Neutrophil (primary cell): ENCODE measurements at regions not wholly inside any gene's neighbourhood (a gene's known extent, or its start where the extent isn't known, plus 50 kb on each side); places are given as distances from the start of the nearest gene placed in this dataset.

Source experiments
- H3K27ac ChIP-seq: fragments of 200-600 bp; sonication (generic); 2 replicates; pipeline ENCODE4 v1.5.1; 2016; ENCODE audit warnings: mild to moderate bottlenecking, moderate library complexity
- H3K27me3 ChIP-seq: fragments of 200-600 bp; sonication (generic); 2 replicates; pipeline ENCODE4 v1.6.0; 2016; ENCODE audit warnings: mild to moderate bottlenecking
- H3K36me3 ChIP-seq: fragments of 200-600 bp; sonication (generic); 2 replicates; pipeline ENCODE4 v1.5.1; 2017
- H3K4me1 ChIP-seq, 2 experiments: fragments of 200-600 bp in 1 of 2; sonication (generic) in 1 of 2; 1 replicate in 1 of 2; 2 replicates in 1 of 2; pipeline versions ENCODE4 v1.5.1 to v1.6.1; 2013 to 2016; ENCODE audit warnings: low read depth in 1 of 2, low read length in 1 of 2, mild to moderate bottlenecking in 1 of 2, moderate library complexity in 1 of 2; ENCODE audit not compliant: control insufficient read depth in 1 of 2, insufficient read depth in 1 of 2
- H3K4me3 ChIP-seq, 2 experiments: fragments of 200-600 bp in 1 of 2; sonication (generic) in 1 of 2; 1 replicate in 1 of 2; 2 replicates in 1 of 2; pipeline ENCODE4 v1.5.1; 2013 to 2016; ENCODE audit warnings: low read depth in 1 of 2, low read length in 1 of 2, mild to moderate bottlenecking in 1 of 2, moderate library complexity in 1 of 2
- H3K9me3 ChIP-seq: fragments of 200-600 bp; sonication (generic); 2 replicates; pipeline ENCODE4 v1.5.1; 2016
- CTCF ChIP-seq: fragments of 200-600 bp; sonication (generic); IDR thresholded peaks from 2 replicates; pipeline ENCODE4 v1.5.1; 2016; ENCODE audit warnings: antibody characterized with exemption

GRCh38 chr2:14401873-14402272 lies 230.6 kb upstream of the LRATD1 start:
- Histone ChIP-seq H3K27me3 (no peaks in the 10 kb centered on the region), H3K36me3 (no peaks in the 10 kb centered on the region), H3K4me1 (no peaks in the 10 kb centered on the region), H3K27ac (no peak overlapping the region), H3K4me3 (no peak overlapping the region), H3K9me3 (no peaks in the 10 kb centered on the region)
- TF ChIP-seq CTCF = no peak

GRCh38 chr2:14408695-14409094 lies 223.8 kb upstream of the LRATD1 start:
- TF ChIP-seq CTCF = no peak

GRCh38 chr2:14417551-14417950 lies 215.0 kb upstream of the LRATD1 start:
- Histone ChIP-seq H3K36me3 (no peaks in the 10 kb centered on the region), H3K4me3 (no peak overlapping the region), H3K27ac (no peak overlapping the region), H3K4me1 (no peaks in the 10 kb centered on the region), H3K27me3 (no peaks in the 10 kb centered on the region), H3K9me3 (no peaks in the 10 kb centered on the region)
- TF ChIP-seq CTCF = no peak

More at GRCh38 chr2:14408695-14409094, 223.8 kb upstream of the LRATD1 start:
- Histone ChIP-seq H3K27me3 (no peaks in the 10 kb centered on the region), H3K4me3 (no peak overlapping the region), H3K9me3 (no peaks in the 10 kb centered on the region), H3K36me3 (no peaks in the 10 kb centered on the region), H3K27ac (no peak overlapping the region), H3K4me1 (no peaks in the 10 kb centered on the region)

GRCh38 chr2:14418115-14418514 lies 214.4 kb upstream of the LRATD1 start:
- Histone ChIP-seq H3K4me1 (no peaks in the 10 kb centered on the region), H3K4me3 (no peak overlapping the region), H3K27me3 (no peaks in the 10 kb centered on the region), H3K36me3 (no peaks in the 10 kb centered on the region), H3K9me3 (no peaks in the 10 kb centered on the region), H3K27ac (no peak overlapping the region)
- no peak for TF ChIP-seq CTCF

GRCh38 chr2:14420851-14421250 lies 211.7 kb upstream of the LRATD1 start:
- no peaks in the 10 kb centered on the region for H3K9me3 ChIP-seq
- no peak overlapping the region for H3K4me3 ChIP-seq
- H3K27ac ChIP-seq = no peak overlapping the region
- TF ChIP-seq CTCF = no peak
- H3K27me3 ChIP-seq = no peaks in the 10 kb centered on the region
- no peaks in the 10 kb centered on the region for H3K36me3 ChIP-seq
- no peaks in the 10 kb centered on the region for H3K4me1 ChIP-seq

- Histone ChIP-seq H3K27ac (no peak overlapping the region), H3K36me3 (no peaks in the 10 kb centered on the region), H3K9me3 (no peaks in the 10 kb centered on the region), H3K4me1 (no peaks in the 10 kb centered on the region), H3K27me3 (no peaks in the 10 kb centered on the region), H3K4me3 (no peak overlapping the region)
- no peak for TF ChIP-seq CTCF
These were observed 210.1 kb upstream of the LRATD1 start for GRCh38 chr2:14422426-14422825.
